IMR-90 (cell line): ENCODE measurements at regions not wholly inside any gene's neighbourhood (a gene's known extent, or its start where the extent isn't known, plus 50 kb on each side); places are given as distances from the start of the nearest gene placed in this dataset.

Experiments
- ATAC-seq: fragments of 200-7000 bp; cut with Tn5 transposase; 2 replicates; pipeline ENCODE4 v1.9.1; 2020; ENCODE audit warnings: low read depth, mild to moderate bottlenecking, moderate library complexity
- BruUV-seq: library from RNA; stranded (reverse); fragments of 400-500 nt; replicated peaks from 2 replicates; lab custom pipeline; 2021; lab: Mats Ljungman, UMichigan
- CTCF ChIA-PET: fragments of 300-600 bp; formaldehyde crosslinking; extraction: SDS; loops from one replicate; lab custom pipeline; 2021; ENCODE audit warnings: antibody characterized with exemption; lab: Yijun Ruan, JAX
- POLR2A ChIA-PET: fragments of 300-600 bp; sonication (Branson Sonifier 250); formaldehyde crosslinking; loops from one replicate; lab custom pipeline; 2022; ENCODE audit warnings: antibody characterized with exemption; ENCODE audit not compliant: unreplicated experiment; lab: Charles Lee
- DNase-seq: peaks from one replicate; pipeline ENCODE4 v3.0.0; 2013
- H2AFZ ChIP-seq: replicated peaks from 2 replicates; pipeline ENCODE3; 2013; ENCODE audit warnings: low read length, mild to moderate bottlenecking; ENCODE audit not compliant: poor library complexity
- H2AK5ac ChIP-seq: 2 replicates; pipeline ENCODE4 v1.6.1; 2013; ENCODE audit warnings: low read depth, low read length, inconsistent platforms
- H2AK9ac ChIP-seq: replicated peaks from 2 replicates; pipeline ENCODE3; 2013; ENCODE audit warnings: mild to moderate bottlenecking, low read depth, low read length, moderate library complexity; ENCODE audit not compliant: poor library complexity
- H2BK120ac ChIP-seq: 2 replicates; pipeline ENCODE4 v1.6.1; 2013; ENCODE audit warnings: low read depth, low read length, inconsistent platforms
- H2BK15ac ChIP-seq: 3 replicates; pipeline ENCODE4 v1.6.1; 2013; ENCODE audit warnings: low read depth, low read length, inconsistent platforms
- H2BK20ac ChIP-seq: 2 replicates; pipeline ENCODE4 v1.6.1; 2013; ENCODE audit warnings: low read depth, mild to moderate bottlenecking, inconsistent platforms, low read length, moderate library complexity
- H2BK5ac ChIP-seq: 2 replicates; pipeline ENCODE4 v1.6.1; 2013; ENCODE audit warnings: mild to moderate bottlenecking, low read depth, low read length, inconsistent platforms; ENCODE audit not compliant: poor library complexity, severe bottlenecking
- H3K14ac ChIP-seq: replicated peaks from 2 replicates; pipeline ENCODE4 v1.6.1; 2013; ENCODE audit warnings: low read depth, low read length, inconsistent platforms
- H3K18ac ChIP-seq: 2 replicates; pipeline ENCODE4 v1.6.1; 2013; ENCODE audit warnings: low read depth, low read length, control low read depth
- H3K23ac ChIP-seq: 2 replicates; pipeline ENCODE4 v1.6.1; 2013; ENCODE audit warnings: low read depth, low read length, inconsistent platforms
- H3K27ac ChIP-seq: 2 replicates; pipeline ENCODE4 v1.5.1; 2013; ENCODE audit warnings: mild to moderate bottlenecking, control low read depth, low read length; ENCODE audit not compliant: insufficient read depth
- H3K27me3 ChIP-seq: 2 replicates; pipeline ENCODE4 v1.6.1; 2013; ENCODE audit warnings: low read length; ENCODE audit not compliant: control insufficient read depth, insufficient read depth
- H3K36me3 ChIP-seq: 2 replicates; pipeline ENCODE4 v1.6.1; 2013; ENCODE audit warnings: low read length, mixed read lengths; ENCODE audit not compliant: control insufficient read depth, insufficient read depth
- H3K4ac ChIP-seq: 2 replicates; pipeline ENCODE4 v1.6.1; 2013; ENCODE audit warnings: low read depth, low read length, inconsistent platforms
- H3K4me1 ChIP-seq: 2 replicates; pipeline ENCODE4 v1.6.1; 2013; ENCODE audit warnings: low read length, mixed read lengths; ENCODE audit not compliant: control insufficient read depth, insufficient read depth
- H3K4me2 ChIP-seq: 2 replicates; pipeline ENCODE4 v1.6.1; 2013; ENCODE audit warnings: low read depth, mild to moderate bottlenecking, control low read depth, low read length, moderate library complexity
- H3K4me3 ChIP-seq: 2 replicates; pipeline ENCODE4 v1.5.1; 2013; ENCODE audit warnings: low read depth, mild to moderate bottlenecking, control low read depth, low read length, moderate library complexity; ENCODE audit not compliant: insufficient read depth
- H3K56ac ChIP-seq: 2 replicates; pipeline ENCODE4 v1.6.1; 2013; ENCODE audit warnings: low read length, inconsistent platforms; ENCODE audit not compliant: insufficient read depth; ENCODE audit errors: extremely low read depth
- H3K79me1 ChIP-seq, 2 experiments: 2 replicates each; pipeline ENCODE4 v1.6.1; 2013; ENCODE audit warnings: low read length in 2 of 2, inconsistent platforms in 1 of 2, low read depth in 1 of 2
- H3K9ac ChIP-seq: 2 replicates; pipeline ENCODE4 v1.6.1; 2013; ENCODE audit warnings: low read depth, low read length, control low read depth
- H3K9me1 ChIP-seq: 2 replicates; pipeline ENCODE4 v1.6.1; 2013; ENCODE audit warnings: low read length, inconsistent platforms; ENCODE audit not compliant: insufficient read depth
- H3K9me3 ChIP-seq: 2 replicates; pipeline ENCODE4 v1.6.1; 2013; ENCODE audit warnings: low read length; ENCODE audit not compliant: control insufficient read depth, insufficient read depth
- H4K20me1 ChIP-seq: 2 replicates; pipeline ENCODE4 v1.6.1; 2013; ENCODE audit warnings: low read length, inconsistent platforms; ENCODE audit not compliant: insufficient read depth
- H4K5ac ChIP-seq: 2 replicates; pipeline ENCODE4 v1.6.1; 2013; ENCODE audit warnings: mild to moderate bottlenecking, low read depth, low read length, control low read depth
- H4K8ac ChIP-seq, 2 experiments: 2 replicates each; pipeline ENCODE4 v1.6.1; 2013; ENCODE audit warnings: low read depth in 2 of 2, low read length in 2 of 2, control low read depth in 1 of 2, inconsistent platforms in 1 of 2
- H4K91ac ChIP-seq: 2 replicates; pipeline ENCODE4 v1.6.1; 2013; ENCODE audit warnings: low read depth, low read length, inconsistent platforms; ENCODE audit not compliant: insufficient read depth
- BHLHE40 ChIP-seq: fragments of 150-350 bp; IDR thresholded peaks from 2 replicates; pipeline ENCODE4 v1.6.1; 2016; ENCODE audit warnings: mild to moderate bottlenecking, low read depth, low read length
- CEBPB ChIP-seq: IDR thresholded peaks from 2 replicates; pipeline ENCODE4 v1.6.1; 2012; ENCODE audit warnings: low read depth, low read length, improper control_type of control experiment
- CHD1 ChIP-seq: IDR thresholded peaks from 2 replicates; pipeline ENCODE4 v1.6.1; 2012; ENCODE audit warnings: low read depth, low read length, improper control_type of control experiment
- CTCF ChIP-seq: conservative IDR thresholded peaks from 2 replicates; pipeline ENCODE4 v1.5.1; 2012; ENCODE audit warnings: mild to moderate bottlenecking, low read depth, low read length, improper control_type of control experiment
- ELK1 ChIP-seq: fragments of 150-350 bp; IDR thresholded peaks from 2 replicates; pipeline ENCODE4 v1.6.1; 2016; ENCODE audit warnings: low read depth, mild to moderate bottlenecking, low read length, moderate library complexity, borderline replicate concordance
- FOS ChIP-seq: fragments of 150-350 bp; IDR thresholded peaks from 2 replicates; pipeline ENCODE4 v1.6.1; 2016; ENCODE audit warnings: low read depth, low read length
- MAFK ChIP-seq: IDR thresholded peaks from 2 replicates; pipeline ENCODE4 v1.6.1; 2012; ENCODE audit warnings: low read depth, low read length, improper control_type of control experiment
- MAZ ChIP-seq: IDR thresholded peaks from 2 replicates; pipeline ENCODE4 v1.6.1; 2012; ENCODE audit warnings: low read depth, mild to moderate bottlenecking, low read length, improper control_type of control experiment, moderate library complexity, borderline replicate concordance
- MXI1 ChIP-seq: IDR thresholded peaks from 2 replicates; pipeline ENCODE4 v1.6.1; 2012; ENCODE audit warnings: low read depth, mild to moderate bottlenecking, low read length, moderate library complexity, borderline replicate concordance
- NFE2L2 ChIP-seq: fragments of 150-350 bp; IDR thresholded peaks from 2 replicates; pipeline ENCODE4 v1.6.1; 2016; ENCODE audit warnings: low read depth, mild to moderate bottlenecking, low read length
- POLR2A ChIP-seq: IDR thresholded peaks from 2 replicates; pipeline ENCODE4 v1.6.1; 2012; ENCODE audit warnings: mild to moderate bottlenecking, low read depth, low read length
- RAD21 ChIP-seq: IDR thresholded peaks from 2 replicates; pipeline ENCODE4 v1.6.1; 2012; ENCODE audit warnings: low read length, improper control_type of control experiment
- RCOR1 ChIP-seq: IDR thresholded peaks from 2 replicates; pipeline ENCODE4 v1.6.1; 2012; ENCODE audit warnings: mild to moderate bottlenecking, low read length, improper control_type of control experiment; ENCODE audit not compliant: insufficient replicate concordance
- RFX5 ChIP-seq: IDR thresholded peaks from 2 replicates; pipeline ENCODE4 v1.8.0; 2012; ENCODE audit warnings: low read depth, mild to moderate bottlenecking, low read length, moderate library complexity
- SMC3 ChIP-seq: fragments of 150-350 bp; IDR thresholded peaks from 2 replicates; pipeline ENCODE4 v1.6.1; 2016; ENCODE audit warnings: low read depth, mild to moderate bottlenecking, antibody characterized with exemption, low read length, moderate library complexity
- USF2 ChIP-seq: fragments of 150-350 bp; IDR thresholded peaks from 2 replicates; pipeline ENCODE4 v1.6.1; 2017; ENCODE audit warnings: mild to moderate bottlenecking, antibody characterized with exemption, low read length, low read depth
- WGBS, 2 experiments: methylation state at CpG; one replicate each; pipeline versions ENCODE4 v1.1.5 to v1.1.7; 2013; ENCODE audit warnings: missing lambda C conversion rate in 2 of 2; ENCODE audit not compliant: insufficient read length in 1 of 2; ENCODE audit errors: extremely low coverage in 2 of 2; 5-methylcytosine and 5-hydroxymethylcytosine counted together
- dilution Hi-C: fragments of 300-500 bp; cut with HindIII; formaldehyde crosslinking; loops from one replicate; pipeline ENCODE4 v1.14.3; 2018; ENCODE audit warnings: low sequenced_read_pairs; ENCODE audit not compliant: unreplicated experiment
- in situ Hi-C: fragments of 300-500 bp; cut with MboI; formaldehyde crosslinking; loops from 3 replicates; pipeline ENCODE4 v1.14.3; 2019; ENCODE audit warnings: low sequenced_read_pairs, inconsistent platforms, mixed read lengths
- intact Hi-C: fragments of 100-400 bp; cut with micrococcal nuclease; formaldehyde crosslinking; loops from 2 replicates; pipeline ENCODE4 v1.10.0; 2022

- Histone ChIP-seq H3K9me1 (no peaks in the 10 kb centered on the region), H3K9me3 (no peaks in the 10 kb centered on the region), H3K4ac (no peak overlapping the region), H3K23ac (no peak overlapping the region), H4K91ac (no peak overlapping the region), H2BK15ac (no peak overlapping the region), H2AK5ac (no peak overlapping the region), H3K4me1 (no peaks in the 10 kb centered on the region), H3K27me3 (no peaks in the 10 kb centered on the region), H3K36me3 (no peaks in the 10 kb centered on the region), H3K4me3 (no peak overlapping the region), H3K27ac (no peak overlapping the region), H3K9ac (no peak overlapping the region), H2BK5ac (no peak overlapping the region), H3K18ac (no peak overlapping the region), H2BK120ac (no peak overlapping the region), H2AFZ (no peak overlapping the region), H3K4me2 (no peak overlapping the region), H4K5ac (no peak overlapping the region), H3K56ac (no peak overlapping the region), H4K8ac (no peak overlapping the region), H4K20me1 (no peaks in the 10 kb centered on the region), H2BK20ac (no peak overlapping the region), H2AK9ac (no peak overlapping the region), H3K79me1 (no peaks in the 10 kb centered on the region), H3K14ac (no peak overlapping the region)
- CTCF ChIA-PET = no interaction called here
- ATAC-seq (no peak), DNase-seq (no peak)
- POLR2A ChIA-PET = no interaction called here
- intact Hi-C loops = no loop called here
- in situ Hi-C loops = no loop called here
- no peak for TF ChIP-seq BHLHE40
- no peak for TF ChIP-seq NFE2L2
- no peak for TF ChIP-seq MAFK
- TF ChIP-seq USF2 = no peak
- TF ChIP-seq RFX5 = no peak
- TF ChIP-seq POLR2A = no peak
- TF ChIP-seq RCOR1 = no peak
- TF ChIP-seq CHD1 = no peak
- TF ChIP-seq ELK1 = no peak
- TF ChIP-seq CEBPB = no peak
- no peak for TF ChIP-seq RAD21
- no peak for TF ChIP-seq CTCF
- TF ChIP-seq FOS = no peak
- no peak for TF ChIP-seq SMC3
- no peak for TF ChIP-seq MXI1
- TF ChIP-seq MAZ = no peak
- WGBS, 2 experiments = no CpG with 5 or more reads among the region's 4 CpGs
- dilution Hi-C loops = no loop called here
- BruUV-seq = no TSS peak
These were observed 137.7 kb upstream of the MDFIC start for GRCh38 chr7:114784177-114784576.
